Uterus (tissue), 3 donors: ENCODE measurements at regions not wholly inside any gene's neighbourhood (a gene's known extent, or its start where the extent isn't known, plus 50 kb on each side); places are given as distances from the start of the nearest gene placed in this dataset.

ENCODE experiments used
- DNase-seq, 2 donors: peaks; one replicate each; pipeline ENCODE4 v3.0.0-alpha.2; 2019 to 2020
- H3K27ac ChIP-seq, 2 donors: fragments of 200-600 bp; sonication (generic); 1 replicate in 1 of 2; 2 replicates in 1 of 2; pipeline ENCODE4 v1.5.1; 2016 to 2018
- H3K27me3 ChIP-seq, 2 donors: fragments of 200-600 bp; sonication (generic); one replicate each; pipeline ENCODE4 v1.5.1; 2018 to 2019; ENCODE audit warnings: control low read depth in 1 of 2
- H3K36me3 ChIP-seq, 2 donors: fragments of 200-600 bp; sonication (generic); one replicate each; pipeline ENCODE4 v1.5.1; 2019; ENCODE audit warnings: control low read depth in 1 of 2
- H3K4me1 ChIP-seq, 2 donors: fragments of 200-600 bp; sonication (generic); one replicate each; pipeline ENCODE4 v1.5.1; 2018 to 2019; ENCODE audit warnings: control low read depth in 1 of 2
- H3K4me3 ChIP-seq, 2 donors: fragments of 200-600 bp; sonication (generic); 1 replicate in 1 of 2; 2 replicates in 1 of 2; pipeline ENCODE4 v1.5.1; 2018 to 2019; ENCODE audit warnings: mild to moderate bottlenecking in 1 of 2
- H3K9me3 ChIP-seq, 2 donors: fragments of 200-600 bp; sonication (generic); one replicate each; pipeline ENCODE4 v1.5.1; 2019; ENCODE audit warnings: control low read depth in 1 of 2
- POLR2A ChIP-seq, 2 donors: fragments of 450-650 bp; IDR thresholded peaks; one replicate each; pipeline ENCODE4 v1.6.1; 2016; ENCODE audit warnings: antibody characterized with exemption in 2 of 2, mild to moderate bottlenecking in 1 of 2, moderate library complexity in 1 of 2
- intact Hi-C: fragments of 100-400 bp; cut with DNase I; formaldehyde crosslinking; loops from one replicate; pipeline ENCODE4 v1.15.1; 2023; ENCODE audit warnings: low total_unique reads
- TF ChIP-seq, protein P1 (sequence below), 4 experiments: fragments of 200-600 bp in 2 of 4; fragments of 450-650 bp in 2 of 4; sonication (generic) in 2 of 4; IDR thresholded peaks; one replicate each; pipeline ENCODE4 v1.5.1; 2016 to 2019; ENCODE audit warnings: antibody characterized with exemption in 4 of 4, mild to moderate bottlenecking in 2 of 4, moderate library complexity in 1 of 4
- donor health status: DM: yes; HTN: yes; CAD: no.

DNA sequence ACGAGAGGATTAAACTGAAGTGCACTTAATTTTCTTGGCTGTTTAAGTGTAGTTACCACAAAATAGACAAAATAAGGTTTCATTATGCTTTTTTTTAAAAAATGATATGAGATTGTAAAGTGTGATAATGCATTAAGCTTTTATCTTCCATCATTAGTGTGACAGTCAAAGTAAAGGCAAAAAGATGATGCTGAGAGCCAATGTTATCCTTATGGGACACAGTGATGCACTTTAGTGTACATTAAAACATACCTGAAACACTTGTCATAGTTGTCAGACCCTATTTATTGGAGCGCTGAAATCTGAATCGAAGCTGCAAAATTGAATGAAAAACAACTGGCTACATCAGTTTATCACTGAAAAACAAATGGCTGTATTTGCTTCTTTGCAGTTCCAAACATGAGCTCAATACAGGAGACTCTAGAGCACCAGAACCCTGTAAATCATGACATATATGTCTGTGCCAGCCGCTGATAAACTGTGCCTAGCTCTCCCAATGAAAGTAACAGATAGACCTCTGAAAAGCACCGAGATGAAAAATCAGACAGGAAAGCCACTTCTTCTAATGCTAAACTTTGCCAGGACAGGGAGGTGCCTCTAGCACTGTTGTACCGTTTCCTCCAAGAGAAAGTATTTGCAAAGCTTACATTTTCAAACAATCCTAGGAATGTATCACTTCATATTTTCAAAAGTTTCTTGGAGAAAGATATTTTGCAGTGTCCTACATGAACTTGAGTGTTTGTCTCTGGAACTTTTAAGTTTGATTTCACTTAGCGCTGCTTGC, 120.7 kb upstream of the TMPRSS15 start:
- Histone ChIP-seq H3K4me1 (no peaks in the 10 kb centered on the region), H3K9me3 (no peaks in the 10 kb centered on the region), H3K36me3 (no peaks in the 10 kb centered on the region), H3K4me3 (no peak overlapping the region), H3K27ac (no peak overlapping the region), H3K27me3 (no peaks in the 10 kb centered on the region)
- no peak for TF ChIP-seq POLR2A (IDR thresholded peaks at IDR 0.05)
- TF ChIP-seq, protein P1, sequence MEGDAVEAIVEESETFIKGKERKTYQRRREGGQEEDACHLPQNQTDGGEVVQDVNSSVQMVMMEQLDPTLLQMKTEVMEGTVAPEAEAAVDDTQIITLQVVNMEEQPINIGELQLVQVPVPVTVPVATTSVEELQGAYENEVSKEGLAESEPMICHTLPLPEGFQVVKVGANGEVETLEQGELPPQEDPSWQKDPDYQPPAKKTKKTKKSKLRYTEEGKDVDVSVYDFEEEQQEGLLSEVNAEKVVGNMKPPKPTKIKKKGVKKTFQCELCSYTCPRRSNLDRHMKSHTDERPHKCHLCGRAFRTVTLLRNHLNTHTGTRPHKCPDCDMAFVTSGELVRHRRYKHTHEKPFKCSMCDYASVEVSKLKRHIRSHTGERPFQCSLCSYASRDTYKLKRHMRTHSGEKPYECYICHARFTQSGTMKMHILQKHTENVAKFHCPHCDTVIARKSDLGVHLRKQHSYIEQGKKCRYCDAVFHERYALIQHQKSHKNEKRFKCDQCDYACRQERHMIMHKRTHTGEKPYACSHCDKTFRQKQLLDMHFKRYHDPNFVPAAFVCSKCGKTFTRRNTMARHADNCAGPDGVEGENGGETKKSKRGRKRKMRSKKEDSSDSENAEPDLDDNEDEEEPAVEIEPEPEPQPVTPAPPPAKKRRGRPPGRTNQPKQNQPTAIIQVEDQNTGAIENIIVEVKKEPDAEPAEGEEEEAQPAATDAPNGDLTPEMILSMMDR (IDR thresholded peaks at IDR 0.05): no peak
- intact Hi-C loops: no loop called here
- no peak for DNase-seq

DNA sequence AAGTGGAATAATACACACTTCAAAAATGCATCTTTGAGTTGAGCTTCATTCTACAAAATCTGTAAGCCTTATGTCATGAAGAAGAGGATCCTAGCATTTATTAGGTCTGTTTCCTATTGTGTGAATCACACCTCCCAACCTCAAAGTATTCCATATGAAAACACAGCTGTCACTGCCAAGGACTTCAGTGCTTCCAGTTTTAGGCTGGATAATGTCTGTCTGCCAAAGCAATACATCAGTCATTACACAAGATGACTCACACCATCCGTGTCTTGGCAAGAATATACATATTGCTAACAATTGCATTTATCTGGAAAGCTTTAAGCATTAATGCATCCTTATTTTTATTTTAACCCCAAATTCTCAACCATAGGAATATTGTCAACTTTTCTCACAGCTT, 125.7 kb upstream of the TMPRSS15 start:
- Histone ChIP-seq H3K27ac (no peak overlapping the region), H3K4me3 (no peak overlapping the region), H3K4me1 (no peaks in the 10 kb centered on the region), H3K27me3 (no peaks in the 10 kb centered on the region), H3K9me3 (no peaks in the 10 kb centered on the region), H3K36me3 (no peaks in the 10 kb centered on the region)
- intact Hi-C loops: no loop called here
- TF ChIP-seq POLR2A (IDR thresholded peaks at IDR 0.05): no peak
- DNase-seq: no peak

- H3K36me3 ChIP-seq: no peaks in the 10 kb centered on the region
- DNase-seq: no peak
- intact Hi-C loops: no loop called here
- no peak overlapping the region for H3K27ac ChIP-seq
- H3K4me3 ChIP-seq: no peak overlapping the region
- no peaks in the 10 kb centered on the region for H3K9me3 ChIP-seq
- no peaks in the 10 kb centered on the region for H3K4me1 ChIP-seq
- H3K27me3 ChIP-seq: no peaks in the 10 kb centered on the region
- TF ChIP-seq, protein P1 (IDR thresholded peaks at IDR 0.05): no peak
- no peak for TF ChIP-seq POLR2A (IDR thresholded peaks at IDR 0.05)
These were observed 138.5 kb upstream of the TMPRSS15 start for GRCh38 chr21:18542081-18542480.

- no peaks in the 10 kb centered on the region for H3K4me1 ChIP-seq
- H3K27ac ChIP-seq: no peak overlapping the region
- H3K36me3 ChIP-seq: no peaks in the 10 kb centered on the region
- TF ChIP-seq POLR2A (IDR thresholded peaks at IDR 0.05): no peak
- TF ChIP-seq, protein P1 (IDR thresholded peaks at IDR 0.05): no peak
- no peak overlapping the region for H3K4me3 ChIP-seq
- H3K9me3 ChIP-seq: no peaks in the 10 kb centered on the region
- DNase-seq: no peak
- intact Hi-C loops: no loop called here
- no peaks in the 10 kb centered on the region for H3K27me3 ChIP-seq
These were observed 142.3 kb upstream of the TMPRSS15 start for GRCh38 chr21:18545908-18546307.

DNA sequence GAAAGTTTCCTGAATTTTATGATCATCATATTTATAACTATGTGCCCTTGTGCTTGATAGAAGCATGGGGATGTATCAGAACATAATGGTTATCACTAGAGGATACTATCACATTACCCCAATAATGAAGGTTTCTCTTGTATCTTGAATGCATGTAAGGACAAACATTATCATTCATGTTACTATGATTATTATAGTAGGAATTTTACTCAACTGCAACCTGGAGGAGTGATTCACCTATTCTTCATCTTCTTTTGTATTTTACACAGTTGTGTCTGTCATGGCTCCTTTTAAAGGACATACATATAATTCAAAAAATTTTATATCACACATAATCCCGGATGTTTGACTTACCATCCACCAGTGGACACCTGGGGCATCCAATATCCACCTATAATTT, 143.8 kb upstream of the TMPRSS15 start:
- H3K9me3 ChIP-seq: no peaks in the 10 kb centered on the region
- no peaks in the 10 kb centered on the region for H3K36me3 ChIP-seq
- intact Hi-C loops: no loop called here
- no peak for DNase-seq
- no peak overlapping the region for H3K27ac ChIP-seq
- no peaks in the 10 kb centered on the region for H3K4me1 ChIP-seq
- H3K27me3 ChIP-seq: no peaks in the 10 kb centered on the region
- no peak overlapping the region for H3K4me3 ChIP-seq
- TF ChIP-seq POLR2A (IDR thresholded peaks at IDR 0.05): no peak
- TF ChIP-seq, protein P1 (IDR thresholded peaks at IDR 0.05): no peak
